ENCODE measurements at regions not wholly inside any gene's neighbourhood (a gene's known extent, or its start where the extent isn't known, plus 50 kb on each side); places are given as distances from the start of the nearest gene placed in this dataset.

DNA sequence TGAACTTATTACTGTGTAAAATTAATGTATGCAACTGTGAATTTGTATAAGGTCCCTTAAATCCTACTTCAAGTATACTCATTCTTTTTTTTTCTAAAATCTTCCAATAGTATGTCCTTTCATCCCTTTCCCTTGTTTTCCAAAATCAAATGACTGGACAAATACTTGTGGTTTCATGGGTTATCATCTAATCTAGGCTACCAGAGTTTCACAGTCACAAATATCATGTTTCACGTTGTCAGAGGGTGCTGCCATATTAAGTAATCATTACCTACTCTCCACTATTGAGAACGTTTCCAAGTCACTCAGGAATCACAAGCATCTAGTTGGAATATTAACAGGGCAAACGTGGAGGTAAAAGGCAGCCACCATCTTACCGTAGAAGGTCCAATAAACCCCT lies 1235.0 kb upstream of the TENM3 start:
- Histone ChIP-seq H2AFZ (ENCODE audit: low read depth, low read length) (no peak overlapping the region), H3K27me3 (ENCODE audit: insufficient read depth, low read length) (no peaks in the 10 kb centered on the region), H3K4me3 (ENCODE audit: insufficient read depth, low read depth, low read length) (no peak overlapping the region), H3K9me3 (ENCODE audit: insufficient read depth, low read depth, low read length) (no peaks in the 10 kb centered on the region), H4K20me1 (ENCODE audit: insufficient read depth, low read length) (no peaks in the 10 kb centered on the region), H3K36me3 (ENCODE audit: insufficient read depth, low read length) (no peaks in the 10 kb centered on the region), H3K27ac (ENCODE audit: low read depth, low read length) (no peak overlapping the region), H3K79me2 (ENCODE audit: insufficient read depth, low read length) (no peaks in the 10 kb centered on the region), H3K9ac (ENCODE audit: low read length) (no peak overlapping the region), H3K4me1 (ENCODE audit: insufficient read depth, low read length) (peaks cover 7% of the 10 kb centered on the region), H3K4me2 (ENCODE audit: low read length) (peak overlapping the region; percentile 9)
- H3K27ac Mint-ChIP-seq (ENCODE audit: unreplicated experiment), result peak overlapping the region; percentile 41
- H3K9me3 Mint-ChIP-seq (ENCODE audit: unreplicated experiment), result peaks cover 6% of the 10 kb centered on the region
- no peaks in the 10 kb centered on the region for H3K36me3 Mint-ChIP-seq (ENCODE audit: low read depth, unreplicated experiment)
- TF ChIP-seq, protein P1, sequence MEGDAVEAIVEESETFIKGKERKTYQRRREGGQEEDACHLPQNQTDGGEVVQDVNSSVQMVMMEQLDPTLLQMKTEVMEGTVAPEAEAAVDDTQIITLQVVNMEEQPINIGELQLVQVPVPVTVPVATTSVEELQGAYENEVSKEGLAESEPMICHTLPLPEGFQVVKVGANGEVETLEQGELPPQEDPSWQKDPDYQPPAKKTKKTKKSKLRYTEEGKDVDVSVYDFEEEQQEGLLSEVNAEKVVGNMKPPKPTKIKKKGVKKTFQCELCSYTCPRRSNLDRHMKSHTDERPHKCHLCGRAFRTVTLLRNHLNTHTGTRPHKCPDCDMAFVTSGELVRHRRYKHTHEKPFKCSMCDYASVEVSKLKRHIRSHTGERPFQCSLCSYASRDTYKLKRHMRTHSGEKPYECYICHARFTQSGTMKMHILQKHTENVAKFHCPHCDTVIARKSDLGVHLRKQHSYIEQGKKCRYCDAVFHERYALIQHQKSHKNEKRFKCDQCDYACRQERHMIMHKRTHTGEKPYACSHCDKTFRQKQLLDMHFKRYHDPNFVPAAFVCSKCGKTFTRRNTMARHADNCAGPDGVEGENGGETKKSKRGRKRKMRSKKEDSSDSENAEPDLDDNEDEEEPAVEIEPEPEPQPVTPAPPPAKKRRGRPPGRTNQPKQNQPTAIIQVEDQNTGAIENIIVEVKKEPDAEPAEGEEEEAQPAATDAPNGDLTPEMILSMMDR (IDR thresholded peaks at IDR 0.05; ENCODE audit: insufficient read depth, low read depth, low read length), result no peak
- TF ChIP-seq EZH2 (IDR thresholded peaks at IDR 0.05; ENCODE audit: insufficient read depth, low read length), result no peak
- H3K4me3 Mint-ChIP-seq (ENCODE audit: unreplicated experiment), result no peak overlapping the region
- FAIRE-seq (no peak), DNase-seq (ENCODE audit: low read depth) (peak; percentile 79)
- H3K27me3 Mint-ChIP-seq (ENCODE audit: low read depth, unreplicated experiment), result no peaks in the 10 kb centered on the region
- H3K4me1 Mint-ChIP-seq (ENCODE audit: low read depth, unreplicated experiment), result peaks cover 19% of the 10 kb centered on the region

DNA sequence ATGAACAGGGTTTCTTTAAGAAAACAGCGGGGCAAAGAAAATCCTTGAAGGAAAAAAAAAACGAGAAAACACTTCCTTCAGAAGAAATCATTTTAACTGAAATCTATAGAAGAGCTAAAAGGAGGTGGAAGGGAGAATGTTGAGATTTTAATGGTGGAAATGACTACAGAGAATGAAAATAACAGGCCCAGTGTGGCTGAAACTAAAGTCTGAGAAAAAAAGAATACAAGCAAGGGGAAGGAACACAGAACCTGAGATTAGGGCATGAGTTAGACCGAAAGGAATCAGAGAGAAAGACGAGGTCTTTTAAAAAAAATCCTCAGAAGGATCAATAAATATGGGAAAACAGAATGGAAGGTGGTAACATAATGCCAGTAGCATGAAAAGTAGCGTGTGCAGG lies 1230.0 kb upstream of the TENM3 start:
- Mint-ChIP-seq H3K27me3 (ENCODE audit: low read depth, unreplicated experiment) (no peaks in the 10 kb centered on the region), H3K36me3 (ENCODE audit: low read depth, unreplicated experiment) (no peaks in the 10 kb centered on the region), H3K4me1 (ENCODE audit: low read depth, unreplicated experiment) (peaks cover 4% of the 10 kb centered on the region), H3K27ac (ENCODE audit: unreplicated experiment) (no peak overlapping the region), H3K4me3 (ENCODE audit: unreplicated experiment) (no peak overlapping the region), H3K9me3 (ENCODE audit: unreplicated experiment) (peaks cover 6% of the 10 kb centered on the region)
- H3K79me2 ChIP-seq (ENCODE audit: insufficient read depth, low read length), result no peaks in the 10 kb centered on the region
- DNase-seq (ENCODE audit: low read depth) (no peak), FAIRE-seq (no peak)
- H2AFZ ChIP-seq (ENCODE audit: low read depth, low read length), result no peak overlapping the region
- no peak overlapping the region for H3K27ac ChIP-seq (ENCODE audit: low read depth, low read length)
- H3K9me3 ChIP-seq (ENCODE audit: insufficient read depth, low read depth, low read length), result peaks cover 8% of the 10 kb centered on the region
- no peaks in the 10 kb centered on the region for H3K27me3 ChIP-seq (ENCODE audit: insufficient read depth, low read length)
- H3K4me3 ChIP-seq (ENCODE audit: insufficient read depth, low read depth, low read length), result no peak overlapping the region
- no peak overlapping the region for H3K4me2 ChIP-seq (ENCODE audit: low read length)
- no peaks in the 10 kb centered on the region for H3K4me1 ChIP-seq (ENCODE audit: insufficient read depth, low read length)
- TF ChIP-seq EZH2 (IDR thresholded peaks at IDR 0.05; ENCODE audit: insufficient read depth, low read length), result no peak
- TF ChIP-seq, protein P1 (IDR thresholded peaks at IDR 0.05; ENCODE audit: insufficient read depth, low read depth, low read length), result no peak
- no peaks in the 10 kb centered on the region for H3K36me3 ChIP-seq (ENCODE audit: insufficient read depth, low read length)
- no peak overlapping the region for H3K9ac ChIP-seq (ENCODE audit: low read length)
- H4K20me1 ChIP-seq (ENCODE audit: insufficient read depth, low read length), result no peaks in the 10 kb centered on the region

DNA sequence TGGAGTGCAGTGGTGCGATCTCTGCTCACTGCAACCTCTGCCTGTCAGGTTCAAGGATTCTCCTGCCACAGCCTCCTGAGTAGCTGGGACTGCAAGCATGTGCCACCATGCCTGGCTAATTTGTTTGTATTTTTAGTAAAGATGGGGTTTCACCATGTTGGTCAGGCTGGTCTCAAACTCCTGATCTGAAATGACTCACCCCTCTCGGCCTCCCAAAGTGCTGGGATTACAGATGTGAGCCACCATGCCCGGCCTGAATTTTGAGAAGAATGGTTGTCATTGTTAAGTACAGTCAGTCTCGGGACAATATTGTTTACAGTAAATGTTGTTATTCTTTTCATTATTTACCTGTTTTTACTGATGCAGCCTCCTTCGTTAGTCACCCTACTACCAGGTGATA lies 1226.2 kb upstream of the TENM3 start:
- Mint-ChIP-seq H3K4me3 (ENCODE audit: unreplicated experiment) (no peak overlapping the region), H3K27ac (ENCODE audit: unreplicated experiment) (no peak overlapping the region), H3K4me1 (ENCODE audit: low read depth, unreplicated experiment) (peaks cover 4% of the 10 kb centered on the region), H3K36me3 (ENCODE audit: low read depth, unreplicated experiment) (no peaks in the 10 kb centered on the region), H3K27me3 (ENCODE audit: low read depth, unreplicated experiment) (no peaks in the 10 kb centered on the region), H3K9me3 (ENCODE audit: unreplicated experiment) (peaks cover 6% of the 10 kb centered on the region)
- DNase-seq (ENCODE audit: low read depth), result no peak
- Histone ChIP-seq H3K4me3 (ENCODE audit: insufficient read depth, low read depth, low read length) (no peak overlapping the region), H3K9me3 (ENCODE audit: insufficient read depth, low read depth, low read length) (peaks cover 8% of the 10 kb centered on the region), H3K27me3 (ENCODE audit: insufficient read depth, low read length) (no peaks in the 10 kb centered on the region), H2AFZ (ENCODE audit: low read depth, low read length) (no peak overlapping the region), H3K36me3 (ENCODE audit: insufficient read depth, low read length) (no peaks in the 10 kb centered on the region), H3K9ac (ENCODE audit: low read length) (no peak overlapping the region), H4K20me1 (ENCODE audit: insufficient read depth, low read length) (no peaks in the 10 kb centered on the region), H3K27ac (ENCODE audit: low read depth, low read length) (no peak overlapping the region), H3K79me2 (ENCODE audit: insufficient read depth, low read length) (no peaks in the 10 kb centered on the region), H3K4me1 (ENCODE audit: insufficient read depth, low read length) (no peaks in the 10 kb centered on the region), H3K4me2 (ENCODE audit: low read length) (no peak overlapping the region)
- FAIRE-seq, result no peak
- no peak for TF ChIP-seq EZH2 (IDR thresholded peaks at IDR 0.05; ENCODE audit: insufficient read depth, low read length)
- TF ChIP-seq, protein P1 (IDR thresholded peaks at IDR 0.05; ENCODE audit: insufficient read depth, low read depth, low read length), result no peak
